GM12865 (cell line): ENCODE measurements at regions not wholly inside any gene's neighbourhood (a gene's known extent, or its start where the extent isn't known, plus 50 kb on each side); places are given as distances from the start of the nearest gene placed in this dataset.
"Not testable (repeated sequence)": the region's sequence is repeated elsewhere in the genome, so short reads cannot be mapped to it uniquely, and the experiment has no call there.

Source experiments
- DNase-seq: peaks from one replicate; pipeline ENCODE4 v3.0.0; 2010; ENCODE audit warnings: low read depth
- H3K4me3 ChIP-seq: 2 replicates; pipeline ENCODE4 v1.5.1; 2011; ENCODE audit warnings: mild to moderate bottlenecking, low read depth, low read length, control low read depth
- CTCF ChIP-seq: IDR thresholded peaks from 2 replicates; pipeline ENCODE4 v1.5.1; 2011; ENCODE audit warnings: low read length, control low read depth, low read depth, inconsistent platforms; ENCODE audit not compliant: insufficient read depth; ENCODE audit errors: missing control alignments

- no peak overlapping the region for H3K4me3 ChIP-seq
- TF ChIP-seq CTCF = no peak
- DNase-seq = no peak
Observed at GRCh38 chr20:22062874-22063273, 357.4 kb downstream of the PAX1 start.

- no peak overlapping the region for H3K4me3 ChIP-seq
- no peak for TF ChIP-seq CTCF
- no peak for DNase-seq
Observed at GRCh38 chr20:22060610-22061009, 355.1 kb downstream of the PAX1 start.

- DNase-seq = no peak
- TF ChIP-seq CTCF = no peak
Observed at GRCh38 chr20:22058746-22059145, 353.3 kb downstream of the PAX1 start.

GRCh38 chr20:22055981-22056380 is 350.5 kb downstream of the PAX1 start:
- no peak for DNase-seq
- H3K4me3 ChIP-seq = no peak overlapping the region
- no peak for TF ChIP-seq CTCF

More at GRCh38 chr20:22058746-22059145, 353.3 kb downstream of the PAX1 start:
- H3K4me3 ChIP-seq = no peak overlapping the region

- H3K4me3 ChIP-seq = no peak overlapping the region
- no peak for TF ChIP-seq CTCF
- DNase-seq = no peak
Observed at GRCh38 chr20:22052025-22052650, 346.7 kb downstream of the PAX1 start.

GRCh38 chr20:22045956-22046507 is 340.6 kb downstream of the PAX1 start:
- not testable (repeated sequence) for H3K4me3 ChIP-seq, DNase-seq

GRCh38 chr20:22027423-22027822 is 322.0 kb downstream of the PAX1 start:
- DNase-seq = no peak
- H3K4me3 ChIP-seq = no peak overlapping the region
- no peak for TF ChIP-seq CTCF

- no peak for DNase-seq
- TF ChIP-seq CTCF = no peak
- H3K4me3 ChIP-seq = no peak overlapping the region
Observed at GRCh38 chr20:22020201-22020600, 314.7 kb downstream of the PAX1 start.
